H1 (cell line): ENCODE measurements at regions not wholly inside any gene's neighbourhood (a gene's known extent, or its start where the extent isn't known, plus 50 kb on each side); places are given as distances from the start of the nearest gene placed in this dataset.

Experiments
- CTCF ChIA-PET: fragments of 300-600 bp; sonication (Branson Sonifier 250); formaldehyde crosslinking; loops from one replicate; lab custom pipeline; 2021; ENCODE audit not compliant: partially characterized antibody; lab: Charles Lee
- POLR2A ChIA-PET: fragments of 300-600 bp; sonication (Branson Sonifier 250); formaldehyde crosslinking; loops from one replicate; lab custom pipeline; 2021; ENCODE audit warnings: inconsistent platforms; ENCODE audit not compliant: partially characterized antibody; lab: Charles Lee
- DNase-seq, 2 experiments: peaks; one replicate each; pipeline versions ENCODE4 v3.0.0 to v3.0.0-alpha.2; 2010 to 2022; ENCODE audit warnings: low spot score in 2 of 2, low read depth in 1 of 2, mixed read lengths in 1 of 2
- FAIRE-seq: peaks from 2 replicates; lab custom pipeline; 2011; peaks lifted over from hg19 to GRCh38; lab: Jason Lieb, UNC
- H2AFZ ChIP-seq: 2 replicates; pipeline ENCODE4 v1.8.1; 2012; ENCODE audit warnings: low read length, inconsistent platforms
- H2AK5ac ChIP-seq: 2 replicates; pipeline ENCODE4 v1.6.1; 2013; ENCODE audit warnings: low read depth, low read length
- H2BK120ac ChIP-seq: replicated peaks from 2 replicates; pipeline ENCODE3; 2013; ENCODE audit warnings: low read depth, low read length, inconsistent platforms
- H2BK12ac ChIP-seq: 2 replicates; pipeline ENCODE4 v1.6.1; 2013; ENCODE audit warnings: low read depth, low read length
- H2BK15ac ChIP-seq: 2 replicates; pipeline ENCODE4 v1.6.1; 2013; ENCODE audit warnings: low read length
- H2BK20ac ChIP-seq: 2 replicates; pipeline ENCODE4 v1.6.1; 2013; ENCODE audit warnings: low read length
- H2BK5ac ChIP-seq: 2 replicates; pipeline ENCODE4 v1.6.1; 2013; ENCODE audit warnings: low read depth, low read length
- H3K14ac ChIP-seq: 2 replicates; pipeline ENCODE4 v1.6.1; 2013; ENCODE audit warnings: inconsistent platforms; ENCODE audit not compliant: insufficient read length
- H3K18ac ChIP-seq: 2 replicates; pipeline ENCODE4 v1.6.1; 2013; ENCODE audit warnings: low read length; ENCODE audit errors: extremely low read depth
- H3K23ac ChIP-seq: 2 replicates; pipeline ENCODE4 v1.6.1; 2013; ENCODE audit warnings: inconsistent platforms; ENCODE audit not compliant: insufficient read length
- H3K23me2 ChIP-seq: 2 replicates; pipeline ENCODE4 v1.6.1; 2013; ENCODE audit warnings: low read depth, low read length
- H3K27ac ChIP-seq: 2 replicates; pipeline ENCODE4 v1.6.1; 2011; ENCODE audit warnings: low read depth, low read length, inconsistent platforms
- H3K27me3 ChIP-seq, 4 experiments: replicated peaks in 1 of 4; 1 replicate in 1 of 4; 2 replicates in 3 of 4; pipeline versions ENCODE4 v1.6.1 to v1.8.1; 2011 to 2013; ENCODE audit warnings: low read length in 3 of 4, mild to moderate bottlenecking in 3 of 4, inconsistent platforms in 2 of 4, mixed read lengths in 2 of 4, moderate library complexity in 1 of 4; ENCODE audit not compliant: control insufficient read depth in 3 of 4, insufficient read depth in 3 of 4; ENCODE audit errors: extremely low read depth in 1 of 4
- H3K36me3 ChIP-seq, 4 experiments: 2 replicates each; pipeline versions ENCODE4 v1.6.1 to v1.8.1; 2011 to 2013; ENCODE audit warnings: mild to moderate bottlenecking in 4 of 4, low read length in 3 of 4, moderate library complexity in 2 of 4, control low read depth in 1 of 4, inconsistent platforms in 1 of 4; ENCODE audit not compliant: insufficient read depth in 4 of 4, control insufficient read depth in 2 of 4
- H3K4ac ChIP-seq: replicated peaks from 2 replicates; pipeline ENCODE3; 2013; ENCODE audit warnings: low read length, low read depth, mixed read lengths, inconsistent platforms; ENCODE audit not compliant: insufficient read length
- H3K4me1 ChIP-seq, 4 experiments: replicated peaks in 1 of 4; 1 replicate in 1 of 4; 2 replicates in 3 of 4; pipeline versions ENCODE4 v1.6.1 to v1.8.1; 2011 to 2013; ENCODE audit warnings: low read length in 3 of 4, inconsistent platforms in 2 of 4, mixed read lengths in 1 of 4; ENCODE audit not compliant: insufficient read depth in 4 of 4, control insufficient read depth in 3 of 4
- H3K4me2 ChIP-seq, 2 experiments: 2 replicates each; pipeline versions ENCODE4 v1.6.1 to v1.8.1; 2011 to 2013; ENCODE audit warnings: low read depth in 2 of 2, low read length in 2 of 2, control low read depth in 1 of 2, inconsistent platforms in 1 of 2, mild to moderate bottlenecking in 1 of 2; ENCODE audit not compliant: insufficient read depth in 1 of 2
- H3K4me3 ChIP-seq, 4 experiments: fragments of 200-600, 300-600 bp in 1 of 4; sonication (generic), shearing (Covaris generic), sonication (Bioruptor Twin) in 1 of 4; 2 replicates each; pipeline versions ENCODE4 v1.5.1 to v1.8.1; 2011 to 2016; ENCODE audit warnings: low read length in 4 of 4, low read depth in 3 of 4, control low read depth in 2 of 4, inconsistent platforms in 2 of 4, mild to moderate bottlenecking in 2 of 4, mixed read lengths in 1 of 4, moderate library complexity in 1 of 4; ENCODE audit not compliant: insufficient read depth in 2 of 4; ENCODE audit errors: extremely low read depth in 1 of 4
- H3K56ac ChIP-seq: replicated peaks from 2 replicates; pipeline ENCODE3; 2013; ENCODE audit warnings: low read depth, mild to moderate bottlenecking, mixed read lengths, low read length, inconsistent platforms; ENCODE audit not compliant: insufficient read length
- H3K79me1 ChIP-seq: 2 replicates; pipeline ENCODE4 v1.6.1; 2013; ENCODE audit warnings: low read depth, low read length, control low read depth
- H3K79me2 ChIP-seq, 2 experiments: 2 replicates each; pipeline versions ENCODE4 v1.6.1 to v1.8.1; 2012 to 2013; ENCODE audit warnings: low read length in 2 of 2, mild to moderate bottlenecking in 2 of 2, inconsistent platforms in 1 of 2; ENCODE audit not compliant: insufficient read depth in 2 of 2, control insufficient read depth in 1 of 2
- H3K9ac ChIP-seq, 4 experiments: replicated peaks in 1 of 4; 1 replicate in 1 of 4; 2 replicates in 3 of 4; pipeline versions ENCODE4 v1.6.1 to v1.8.1; 2011 to 2013; ENCODE audit warnings: low read depth in 3 of 4, low read length in 3 of 4, control low read depth in 2 of 4, mild to moderate bottlenecking in 2 of 4, moderate library complexity in 2 of 4, inconsistent platforms in 1 of 4; ENCODE audit errors: extremely low read depth in 1 of 4
- H3K9me3 ChIP-seq, 2 experiments: 2 replicates each; pipeline versions ENCODE4 v1.6.1 to v1.8.1; 2012 to 2013; ENCODE audit warnings: mild to moderate bottlenecking in 2 of 2, moderate library complexity in 2 of 2, control low read depth in 1 of 2, inconsistent platforms in 1 of 2, low read depth in 1 of 2, low read length in 1 of 2, mixed read lengths in 1 of 2; ENCODE audit not compliant: insufficient read depth in 2 of 2
- H4K20me1 ChIP-seq, 2 experiments: replicated peaks in 1 of 2; 2 replicates each; pipeline versions ENCODE3 to v1.8.1; 2011 to 2013; ENCODE audit warnings: inconsistent platforms in 2 of 2, low read length in 2 of 2, mild to moderate bottlenecking in 1 of 2; ENCODE audit not compliant: insufficient read depth in 2 of 2, control insufficient read depth in 1 of 2
- H4K5ac ChIP-seq: 2 replicates; pipeline ENCODE4 v1.6.1; 2013; ENCODE audit warnings: low read length, low read depth, mixed read lengths, inconsistent platforms; ENCODE audit not compliant: insufficient read length
- H4K8ac ChIP-seq: 2 replicates; pipeline ENCODE4 v1.8.0; 2013; ENCODE audit warnings: mild to moderate bottlenecking, moderate library complexity, low read length, inconsistent platforms; ENCODE audit not compliant: insufficient read depth; ENCODE audit errors: extremely low read depth
- H4K91ac ChIP-seq: replicated peaks from 2 replicates; pipeline ENCODE3; 2013; ENCODE audit warnings: low read length, mixed read lengths, inconsistent platforms; ENCODE audit not compliant: insufficient read length
- TAF1 ChIP-seq: IDR thresholded peaks from 2 replicates; pipeline ENCODE4 v1.6.1; 2011; ENCODE audit warnings: mild to moderate bottlenecking, low read depth, low read length
- WGBS, 2 experiments: shearing (Covaris generic) in 1 of 2; methylation state at CpG; one replicate each; pipeline versions ENCODE4 v1.1.6 to v1.1.7; 2013 to 2015; ENCODE audit warnings: low lambda C conversion rate in 2 of 2, mixed read lengths in 2 of 2, inconsistent platforms in 1 of 2, low coverage in 1 of 2, missing lambda C conversion rate in 1 of 2; ENCODE audit not compliant: insufficient replicate concordance in 2 of 2, insufficient coverage in 1 of 2, insufficient read length in 1 of 2; ENCODE audit errors: extremely low coverage in 1 of 2, missing lambda C conversion rate in 1 of 2; 5-methylcytosine and 5-hydroxymethylcytosine counted together
- TF ChIP-seq, protein P1 (sequence below): IDR thresholded peaks from 2 replicates; pipeline ENCODE4 v1.6.1; 2011; ENCODE audit warnings: low read depth, mild to moderate bottlenecking, low read length; ENCODE audit not compliant: insufficient read depth

DNA sequence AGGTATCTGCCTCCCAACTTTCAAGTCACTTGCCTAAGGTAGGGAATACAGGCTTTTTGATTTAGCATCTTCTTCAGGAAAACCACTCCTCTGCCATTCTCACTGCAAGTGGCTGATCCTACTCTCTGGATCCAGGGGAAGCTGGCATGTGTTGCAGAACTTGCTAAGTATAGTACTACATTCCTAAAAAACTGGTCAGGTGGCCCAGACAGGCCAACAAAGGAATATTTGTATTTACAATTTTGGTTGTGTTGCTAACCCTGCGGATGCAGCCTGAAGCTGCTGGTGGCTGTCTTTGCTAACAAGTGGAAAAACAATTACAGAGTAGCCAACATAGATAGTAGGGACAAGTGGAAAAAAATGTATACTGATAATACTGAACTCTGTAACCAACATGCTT lies 222.5 kb upstream of the STARD13 start:
- Histone ChIP-seq H4K91ac (no peak overlapping the region), H3K4me3 (no peak overlapping the region), H3K56ac (no peak overlapping the region), H2BK5ac (no peak overlapping the region), H3K18ac (no peak overlapping the region), H3K9ac (no peak overlapping the region), H3K14ac (no peak overlapping the region), H2BK120ac (no peak overlapping the region), H2AK5ac (no peak overlapping the region), H4K5ac (no peak overlapping the region), H2BK20ac (no peak overlapping the region), H3K79me2 (no peaks in the 10 kb centered on the region), H3K9me3 (no peaks in the 10 kb centered on the region), H3K23ac (no peak overlapping the region), H3K27me3 (no peaks in the 10 kb centered on the region), H4K20me1 (no peaks in the 10 kb centered on the region), H2BK12ac (no peak overlapping the region), H3K36me3 (no peaks in the 10 kb centered on the region), H3K4me2 (no peak overlapping the region), H2AFZ (no peak overlapping the region), H3K23me2 (no peaks in the 10 kb centered on the region), H4K8ac (no peak overlapping the region), H3K4me1 (peaks cover 0 to 4% (median under 1%) of the 10 kb centered on the region in 4 experiments; a peak in 1 of 7 replicates), H3K79me1 (no peaks in the 10 kb centered on the region), H3K4ac (no peak overlapping the region), H2BK15ac (no peak overlapping the region), H3K27ac (no peak overlapping the region)
- DNase-seq (no peak), FAIRE-seq (no peak)
- WGBS, 2 experiments: 85% methylated on average over 1 of the region's 1 CpG; no CpG with 5 or more reads in 1 of the 2 experiments
- ChIA-PET CTCF (no interaction called here), POLR2A (no interaction called here)
- no peak for TF ChIP-seq TAF1
- TF ChIP-seq, protein P1, sequence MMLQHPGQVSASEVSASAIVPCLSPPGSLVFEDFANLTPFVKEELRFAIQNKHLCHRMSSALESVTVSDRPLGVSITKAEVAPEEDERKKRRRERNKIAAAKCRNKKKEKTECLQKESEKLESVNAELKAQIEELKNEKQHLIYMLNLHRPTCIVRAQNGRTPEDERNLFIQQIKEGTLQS: no peak
